ENCODE measurements at regions not wholly inside any gene's neighbourhood (a gene's known extent, or its start where the extent isn't known, plus 50 kb on each side); places are given as distances from the start of the nearest gene placed in this dataset.

DNA sequence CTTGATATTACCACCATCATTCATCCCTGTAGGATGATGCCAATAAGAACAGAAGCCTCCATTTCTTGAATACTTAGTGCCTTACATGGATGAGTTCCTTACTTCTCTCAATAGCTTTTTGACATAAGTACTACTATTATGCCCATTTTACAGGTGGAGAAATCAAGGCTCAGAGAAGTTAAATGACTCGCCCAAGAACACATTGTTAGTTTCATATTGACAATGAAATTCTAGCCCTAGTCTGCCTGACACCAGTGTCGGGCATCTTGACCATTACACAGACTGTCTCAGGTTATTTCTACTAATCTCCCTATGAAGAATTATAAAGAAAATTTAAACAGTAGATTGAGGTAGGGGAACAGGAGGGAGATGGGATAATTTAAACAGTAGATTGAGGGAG lies 52.5 kb upstream of the ARL8B start:
- TF ChIP-seq CTCF (conservative IDR thresholded peaks at IDR 0.05; ENCODE audit: low read length) (no peak), EZH2phosphoT487 (IDR thresholded peaks at IDR 0.05; ENCODE audit: borderline replicate concordance) (no peak)

Data from Loucy (cell line).